GM19240 (cell line): ENCODE measurements at regions not wholly inside any gene's neighbourhood (a gene's known extent, or its start where the extent isn't known, plus 50 kb on each side); places are given as distances from the start of the nearest gene placed in this dataset.

Experiments used
- DNase-seq: peaks from one replicate; pipeline ENCODE4 v3.0.0; 2011; ENCODE audit warnings: low spot score; ENCODE audit not compliant: insufficient read length

DNA sequence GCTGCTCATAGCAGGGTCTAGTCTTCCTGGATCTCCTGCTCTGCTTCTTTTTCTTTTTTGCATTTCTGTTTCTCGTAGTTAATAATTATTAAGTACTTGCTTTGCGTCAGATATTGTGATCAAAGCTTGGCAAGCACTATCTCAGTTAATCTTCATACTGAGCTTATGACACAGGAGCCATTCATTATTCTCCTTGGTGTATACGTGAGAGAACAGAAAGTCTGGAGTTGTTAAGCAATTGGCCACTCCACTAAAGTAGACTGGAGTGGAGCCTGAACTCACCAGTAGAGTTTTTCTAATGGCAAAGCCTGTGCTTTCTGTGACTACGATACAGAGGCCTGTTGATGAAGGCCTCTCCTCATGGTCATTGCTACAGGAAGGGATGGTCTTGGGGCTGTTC is 285.9 kb downstream of the RFC3 start:
- no peak for DNase-seq

DNA sequence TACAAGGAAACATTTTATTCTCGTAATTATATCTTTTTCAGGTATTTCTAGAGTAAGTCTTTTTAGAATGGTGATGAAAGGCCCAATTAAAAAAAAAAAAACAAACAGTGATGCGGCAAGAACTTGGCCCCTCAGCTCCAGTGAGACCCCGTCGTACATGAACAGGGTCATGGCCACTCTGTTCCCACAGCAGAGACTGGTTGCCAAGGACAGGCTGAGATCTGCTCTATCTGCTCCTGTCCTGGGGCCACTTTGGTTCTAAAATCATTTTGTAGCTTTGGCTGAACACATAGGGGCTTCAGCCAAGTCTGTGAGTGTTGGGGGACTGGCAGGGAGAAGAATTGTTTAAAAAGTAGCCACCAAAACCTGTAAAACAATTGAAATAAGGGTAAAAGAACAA is 286.9 kb downstream of the RFC3 start:
- no peak for DNase-seq

DNA sequence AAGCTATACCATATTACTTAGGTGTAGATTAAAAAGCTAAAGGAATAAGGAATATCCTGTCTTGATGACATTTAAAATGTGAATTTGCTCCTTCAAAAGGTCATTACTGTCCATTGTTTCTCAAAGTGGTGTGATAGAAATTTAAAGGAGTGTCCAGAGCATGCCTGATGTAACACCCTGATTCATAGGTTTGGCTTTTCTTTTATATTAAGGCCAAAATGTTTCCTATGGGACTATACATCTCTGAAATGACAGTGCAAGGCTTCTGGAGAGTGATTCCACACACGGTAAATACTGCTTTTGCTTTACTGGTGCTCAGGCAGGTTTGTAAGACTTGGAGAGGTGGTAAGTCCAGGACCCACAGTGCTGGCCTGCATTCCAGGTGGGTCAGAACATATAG is 289.9 kb downstream of the RFC3 start:
- no peak for DNase-seq

GRCh38 chr13:34108410-34108809 is 290.5 kb downstream of the RFC3 start:
- DNase-seq = no peak

DNA sequence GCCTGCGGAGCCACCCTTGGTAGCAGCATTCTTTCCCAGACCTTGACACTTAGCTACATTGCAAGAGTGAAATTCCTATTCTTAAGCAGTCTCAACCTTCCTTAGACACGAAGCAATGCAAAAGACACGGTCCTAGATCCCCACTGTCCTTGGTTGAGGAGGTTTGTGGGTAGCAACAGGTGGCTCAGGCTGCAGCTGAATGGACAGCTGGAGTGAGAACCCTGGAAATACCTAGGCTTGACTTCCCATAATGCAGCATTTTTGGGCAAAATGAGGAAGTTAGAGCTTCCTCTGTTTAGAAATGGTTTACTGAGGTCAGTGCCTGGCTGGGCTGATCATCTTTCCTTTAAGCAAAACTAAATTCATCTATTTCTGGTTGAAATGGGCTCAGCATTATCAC is 296.6 kb downstream of the RFC3 start:
- DNase-seq = no peak

DNA sequence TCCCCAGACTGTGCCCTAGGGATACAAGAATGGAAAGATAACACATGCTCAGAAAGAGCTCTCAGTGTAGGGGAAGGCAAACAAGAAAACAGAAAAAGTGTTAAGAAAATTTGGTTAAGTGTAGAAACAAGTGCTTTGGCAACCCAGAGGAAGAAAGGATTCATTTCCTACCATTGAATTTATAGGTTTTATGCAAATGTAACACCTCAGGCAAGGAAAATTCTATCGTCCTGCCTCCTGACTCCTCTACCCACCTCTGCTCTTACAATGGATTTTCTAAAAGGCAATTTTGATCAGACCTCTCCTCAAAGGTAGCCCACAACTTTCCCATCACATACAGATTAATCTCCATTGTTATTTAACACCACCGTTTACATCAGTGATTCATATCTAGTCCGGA is 298.7 kb downstream of the RFC3 start:
- DNase-seq = no peak

DNA sequence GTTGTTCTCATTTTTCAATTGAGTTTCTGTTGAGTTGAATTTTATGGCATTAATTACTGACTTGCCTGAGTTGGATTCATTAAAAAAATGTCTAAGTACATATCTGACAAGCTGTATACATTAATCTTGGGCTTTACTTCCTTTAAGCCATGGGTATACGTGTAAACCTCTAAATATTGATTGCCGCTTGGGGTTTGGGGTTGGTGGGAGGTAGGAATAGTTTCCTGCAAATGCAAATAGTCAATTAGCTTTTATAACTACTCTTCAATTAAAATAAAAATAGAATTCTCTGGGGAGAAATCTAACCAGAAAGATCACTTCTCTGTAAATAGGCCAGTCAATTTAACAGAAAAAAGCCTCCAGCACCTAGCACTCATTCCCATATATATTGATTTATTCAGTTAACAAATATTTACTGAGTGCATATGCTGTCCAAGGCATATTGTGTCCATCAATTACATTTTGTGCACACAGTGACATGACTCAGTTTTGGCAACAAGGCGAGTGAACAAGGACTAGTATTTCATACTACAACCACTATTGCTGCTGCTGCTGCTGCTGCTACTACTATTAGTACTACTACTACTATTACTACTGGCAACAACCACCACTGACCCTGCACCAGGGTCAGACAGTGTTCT is 306.8 kb downstream of the RFC3 start:
- DNase-seq = no peak

- no peak for DNase-seq
These were observed 309.6 kb downstream of the RFC3 start for GRCh38 chr13:34127523-34127922.

DNA sequence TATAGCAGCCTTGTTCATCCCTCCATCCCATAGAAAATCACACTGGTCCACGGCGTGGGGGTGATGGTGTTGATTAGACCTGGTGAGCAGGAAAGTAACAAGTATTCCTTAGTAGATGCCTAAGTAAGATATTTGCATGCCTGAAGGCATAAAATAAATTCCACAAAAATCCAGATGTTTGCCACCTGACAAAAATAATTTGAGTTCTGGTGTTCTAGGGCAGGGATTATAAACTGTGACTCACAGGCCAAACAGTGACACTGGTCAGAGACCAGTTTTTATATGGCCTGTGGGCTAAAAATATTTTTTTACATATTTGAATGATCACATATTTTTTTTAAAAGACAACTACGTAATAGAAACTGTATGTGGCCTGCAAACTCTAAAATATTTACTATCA is 310.7 kb downstream of the RFC3 start:
- no peak for DNase-seq

GRCh38 chr13:34129436-34129835 is 311.5 kb downstream of the RFC3 start:
- DNase-seq = no peak

DNA sequence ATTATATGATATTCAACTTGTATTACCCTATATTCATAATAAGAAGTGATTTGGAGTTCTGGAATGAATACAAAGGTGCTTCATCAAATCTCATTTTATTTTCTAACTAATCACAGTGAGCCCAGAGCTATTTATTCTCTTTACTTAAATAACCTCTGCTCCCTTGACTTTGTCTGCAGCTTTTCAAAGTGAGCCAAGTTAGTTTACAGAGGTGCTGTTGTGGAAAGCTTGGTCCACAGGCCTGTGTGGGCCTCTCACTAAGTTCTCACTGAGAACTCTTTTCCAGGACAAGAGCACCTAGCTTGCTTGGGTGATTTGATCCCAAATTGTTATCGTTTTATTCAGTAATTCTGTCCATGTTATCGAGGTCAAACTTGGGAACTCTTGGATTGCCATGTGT is 319.3 kb downstream of the RFC3 start:
- DNase-seq = no peak

DNA sequence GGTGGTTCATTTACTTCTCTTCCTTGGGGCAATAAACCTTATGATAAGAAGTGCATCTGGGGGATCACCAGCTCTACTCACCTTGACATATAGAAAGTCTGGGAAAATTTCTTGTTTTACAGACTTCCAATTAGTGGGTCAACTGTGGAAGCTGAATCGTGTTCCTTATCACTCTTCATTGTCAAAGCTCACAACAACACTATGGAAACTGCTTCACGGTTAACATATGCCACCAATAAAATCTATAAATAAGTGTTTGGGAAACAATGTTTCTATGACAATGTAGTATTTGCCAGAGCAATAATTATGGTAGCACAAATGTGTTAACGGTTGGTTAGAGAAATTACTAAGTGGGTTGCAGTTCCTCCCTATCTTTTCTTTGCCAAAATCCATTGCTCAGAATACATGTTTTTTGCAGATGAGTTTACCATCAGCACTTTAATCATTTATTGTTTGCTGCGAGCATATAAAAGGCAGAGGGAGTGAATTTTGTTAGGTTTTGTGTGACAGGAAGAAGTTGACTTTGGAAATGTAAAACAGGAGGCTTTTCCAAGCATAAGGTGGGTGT is 321.8 kb downstream of the RFC3 start:
- DNase-seq = no peak

- no peak for DNase-seq
These were observed 325.7 kb downstream of the RFC3 start for GRCh38 chr13:34143637-34144036.

DNA sequence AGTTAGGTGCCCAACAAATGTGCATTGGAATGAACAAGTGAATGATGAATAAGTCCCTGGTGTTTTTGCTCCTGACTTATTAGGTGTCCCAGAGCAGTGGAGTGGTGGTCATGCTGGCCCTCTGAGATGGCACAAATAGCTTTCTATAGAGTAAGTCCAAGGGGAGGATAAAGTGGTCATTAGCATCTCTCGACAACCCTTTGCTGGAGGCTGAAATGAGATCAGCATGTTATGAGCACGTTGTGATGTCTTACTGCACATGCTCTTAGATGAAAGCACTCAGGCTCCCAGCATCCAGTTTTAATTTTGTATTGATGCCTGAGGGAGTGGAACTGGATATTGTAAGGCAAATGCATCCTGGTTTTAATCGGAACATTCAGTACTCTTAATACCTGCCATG is 326.2 kb downstream of the RFC3 start:
- no peak for DNase-seq

DNA sequence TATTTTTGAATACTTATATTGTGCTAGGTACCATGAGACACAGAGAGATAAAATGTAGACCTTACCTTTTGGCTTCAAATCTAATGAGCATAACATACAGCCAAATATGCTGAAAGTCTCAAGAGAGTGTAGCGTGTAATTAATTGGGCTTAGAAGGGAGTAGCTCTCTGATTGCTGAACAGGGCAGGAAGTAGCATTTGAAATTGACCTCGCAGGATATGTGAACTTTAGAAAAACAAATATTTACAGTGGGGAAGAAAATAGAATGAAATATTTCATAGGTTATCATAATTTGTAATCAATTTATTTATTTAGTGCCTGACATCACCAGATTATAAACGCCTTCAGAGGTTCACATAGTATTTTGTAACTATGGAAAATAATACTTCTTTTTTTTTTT is 327.1 kb downstream of the RFC3 start:
- no peak for DNase-seq

DNA sequence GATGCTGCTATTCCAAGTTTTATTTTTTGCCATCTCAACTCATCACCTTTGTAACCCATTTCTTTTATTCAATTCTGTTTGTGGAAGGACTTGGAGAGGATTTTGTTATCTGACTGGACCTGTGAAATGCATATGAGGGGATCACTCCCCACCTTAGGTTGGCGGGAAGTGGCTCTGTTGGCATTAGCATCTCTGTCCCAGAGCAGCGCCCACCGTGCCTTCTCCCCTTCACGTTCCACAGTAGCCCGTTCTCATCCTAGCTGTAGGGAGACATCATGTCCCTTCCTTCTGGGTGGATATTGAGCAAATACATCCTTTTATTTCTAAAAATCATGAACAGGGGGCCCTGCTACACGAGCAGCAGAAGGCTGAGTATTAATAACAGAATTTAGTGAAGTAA is 330.4 kb downstream of the RFC3 start:
- DNase-seq = no peak

DNA sequence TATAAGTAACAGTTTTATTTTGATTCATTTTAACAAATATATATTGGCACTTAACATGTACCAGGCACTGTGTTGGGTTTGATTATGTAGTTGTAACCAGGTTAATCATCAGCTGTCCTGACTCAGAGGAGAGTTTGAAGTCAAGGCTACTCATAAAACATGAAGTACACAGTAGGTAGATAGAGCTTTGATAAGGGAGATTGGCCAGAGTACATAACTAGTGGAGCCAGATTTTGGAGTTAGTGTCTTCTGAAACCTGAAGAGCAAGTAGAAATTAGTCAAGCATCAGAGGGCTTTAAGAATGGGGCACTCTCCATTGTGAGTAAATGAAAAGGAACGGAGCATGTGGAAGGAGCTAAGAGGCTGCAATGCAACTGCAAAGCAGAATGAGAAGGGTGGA is 333.9 kb downstream of the RFC3 start:
- DNase-seq = no peak

- DNase-seq = no peak
These were observed 334.5 kb downstream of the RFC3 start for GRCh38 chr13:34152409-34152808.

DNA sequence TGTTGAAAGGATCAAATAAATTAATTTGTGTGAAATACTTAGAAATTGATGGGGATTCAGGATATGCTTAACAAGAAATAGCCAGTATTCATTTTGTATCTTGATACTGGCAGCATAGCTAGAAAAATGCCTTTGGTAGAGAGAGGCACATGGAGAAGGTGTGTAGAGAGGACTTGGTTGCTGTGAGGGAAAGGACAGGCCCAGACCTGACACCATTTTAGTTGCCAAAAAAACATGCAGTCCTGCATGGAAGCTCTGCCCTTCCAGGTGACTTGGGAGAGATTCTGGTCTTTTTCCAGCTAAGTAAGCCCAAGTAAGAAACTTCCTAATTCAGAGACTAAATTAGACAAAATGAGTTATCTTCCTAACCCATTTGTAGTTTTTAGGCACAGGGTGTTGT is 335.0 kb downstream of the RFC3 start:
- DNase-seq = no peak

DNA sequence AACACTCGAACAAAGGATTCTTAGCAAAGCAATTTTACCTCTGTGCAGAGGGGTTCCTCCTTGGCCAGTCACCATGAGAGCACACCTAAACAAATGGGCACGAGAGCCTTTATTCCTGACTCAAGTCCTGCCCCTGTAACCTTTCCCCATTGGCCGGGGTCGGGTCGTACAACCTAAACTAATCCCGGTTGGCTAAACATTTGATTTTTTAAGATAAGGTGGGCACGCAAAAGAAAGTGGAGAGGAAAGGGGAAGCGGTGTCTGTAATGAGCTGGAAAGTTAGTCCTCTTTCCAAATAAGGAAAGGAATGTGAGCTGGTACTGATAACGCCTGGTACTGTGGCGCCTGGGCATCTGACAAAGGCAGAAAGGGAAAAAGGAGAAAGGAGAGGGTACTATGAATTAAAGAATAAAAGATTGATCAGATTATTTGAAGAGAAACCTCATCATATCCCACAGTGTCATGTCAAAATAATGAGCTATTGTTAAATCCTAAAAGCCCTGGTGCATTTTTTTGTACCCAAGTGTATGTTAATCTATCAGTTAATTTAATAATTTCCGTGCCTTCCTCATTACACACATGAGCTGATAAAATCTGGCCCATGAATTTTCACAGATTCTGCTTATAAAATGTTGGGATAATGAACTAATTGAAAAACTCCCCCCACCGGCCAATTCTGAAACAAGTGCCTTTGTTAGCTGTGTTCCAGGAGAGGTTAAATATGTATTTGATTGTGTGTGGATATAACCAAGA is 335.7 kb downstream of the RFC3 start:
- DNase-seq = no peak

GRCh38 chr13:34155931-34156607 is 338.1 kb downstream of the RFC3 start:
- DNase-seq = no peak

DNA sequence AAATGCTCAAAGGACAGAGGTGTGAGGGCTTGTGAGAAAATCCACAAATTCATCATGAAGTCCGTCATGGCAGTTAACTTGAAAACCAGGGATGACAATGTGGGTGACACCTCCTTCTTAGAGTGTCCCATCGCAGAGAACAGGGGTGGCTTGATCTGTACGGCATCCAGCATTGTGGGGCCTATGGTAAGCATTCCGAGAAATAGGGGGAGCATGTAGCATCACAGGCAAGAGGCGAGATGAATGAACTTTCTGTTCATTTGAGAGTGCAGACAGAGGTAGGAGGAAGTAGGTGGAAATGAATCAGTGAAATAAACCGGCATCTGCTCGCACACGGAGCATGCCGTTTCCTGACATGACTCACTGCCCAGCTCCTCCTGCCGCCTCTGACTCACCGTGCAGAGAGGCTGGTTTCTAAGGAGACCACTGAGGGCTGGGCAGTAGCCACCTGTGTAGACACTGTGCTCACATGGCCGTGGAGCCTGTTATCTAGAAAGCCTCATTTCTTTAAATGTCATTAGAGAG is 339.0 kb downstream of the RFC3 start:
- peak; percentile 33 for DNase-seq
